ENCODE measurements at regions not wholly inside any gene's neighbourhood (a gene's known extent, or its start where the extent isn't known, plus 50 kb on each side); places are given as distances from the start of the nearest gene placed in this dataset.

GRCh38 chr5:82635561-82636288 lies 357.6 kb upstream of the RPS23 start:
- TF ChIP-seq CTCF (CRISPR knock-in tag; IDR thresholded peaks at IDR 0.05) (no peak), ZNF503 (CRISPR knock-in tag; IDR thresholded peaks at IDR 0.05) (peak; percentile 92), ZNF331 (CRISPR knock-in tag; IDR thresholded peaks at IDR 0.05) (peak; percentile 89; the same call in 1 of the 2 replicates), WIZ (CRISPR knock-in tag; IDR thresholded peaks at IDR 0.05) (no peak), MXI1 (IDR thresholded peaks at IDR 0.05; ENCODE audit: borderline replicate concordance, low read depth, low read length) (peak; percentile 38; the same call in 1 of the 3 replicates), RFX5 (IDR thresholded peaks at IDR 0.05; ENCODE audit: low read depth, low read length) (no peak)

All from HepG2 (cell line).